Stomach (tissue), 4 donors: ENCODE measurements at regions not wholly inside any gene's neighbourhood (a gene's known extent, or its start where the extent isn't known, plus 50 kb on each side); places are given as distances from the start of the nearest gene placed in this dataset.

Experiments used
- CTCF ChIP-seq, 7 experiments: fragments of 450-650 bp in 4 of 7; fragments of 200-600 bp in 3 of 7; sonication (generic) in 3 of 7; IDR thresholded peaks; one replicate each; pipeline ENCODE4 v1.5.1; 2016 to 2019; ENCODE audit warnings: antibody characterized with exemption in 7 of 7, control low read depth in 2 of 7, mild to moderate bottlenecking in 1 of 7
- EP300 ChIP-seq: sonication (generic); formaldehyde crosslinking; IDR thresholded peaks from one replicate; pipeline ENCODE4 v1.6.1; 2017; ENCODE audit warnings: antibody characterized with exemption
- POLR2A ChIP-seq, 4 donors: fragments of 450-650 bp; IDR thresholded peaks; one replicate each; pipeline ENCODE4 v1.6.1; 2016; ENCODE audit warnings: antibody characterized with exemption in 4 of 4, control low read depth in 2 of 4, mild to moderate bottlenecking in 1 of 4, moderate library complexity in 1 of 4
- POLR2AphosphoS5 ChIP-seq, 3 donors: sonication (generic); formaldehyde crosslinking; IDR thresholded peaks; one replicate each; pipeline ENCODE4 v1.6.1; 2016; ENCODE audit warnings: antibody characterized with exemption in 3 of 3

- TF ChIP-seq CTCF (IDR thresholded peaks at IDR 0.05) = no peak
- TF ChIP-seq EP300 = no peak
- no peak for TF ChIP-seq POLR2A (IDR thresholded peaks at IDR 0.05)
- TF ChIP-seq POLR2AphosphoS5 (IDR thresholded peaks at IDR 0.05) = no peak
Observed at GRCh38 chr16:86706726-86707125, 128.4 kb downstream of the FOXL1 start.
